Astrocyte of the spinal cord (primary cell): ENCODE measurements at regions not wholly inside any gene's neighbourhood (a gene's known extent, or its start where the extent isn't known, plus 50 kb on each side); places are given as distances from the start of the nearest gene placed in this dataset.

ENCODE experiments used
- DNase-seq: peaks from one replicate; pipeline ENCODE4 v3.0.0; 2011; ENCODE audit warnings: low read depth, low spot score
- H3K4me3 ChIP-seq: 2 replicates; pipeline ENCODE4 v1.5.1; 2011; ENCODE audit warnings: low read depth, mild to moderate bottlenecking, low read length, moderate library complexity
- in situ Hi-C: cut with HindIII; loops from 2 replicates; pipeline ENCODE4 v1.10.0; 2017; ENCODE audit warnings: low sequenced_read_pairs
- TF ChIP-seq, protein P1 (sequence below): IDR thresholded peaks from 2 replicates; pipeline ENCODE4 v1.5.1; 2012; ENCODE audit warnings: low read depth, mild to moderate bottlenecking, low read length, inconsistent platforms

DNA sequence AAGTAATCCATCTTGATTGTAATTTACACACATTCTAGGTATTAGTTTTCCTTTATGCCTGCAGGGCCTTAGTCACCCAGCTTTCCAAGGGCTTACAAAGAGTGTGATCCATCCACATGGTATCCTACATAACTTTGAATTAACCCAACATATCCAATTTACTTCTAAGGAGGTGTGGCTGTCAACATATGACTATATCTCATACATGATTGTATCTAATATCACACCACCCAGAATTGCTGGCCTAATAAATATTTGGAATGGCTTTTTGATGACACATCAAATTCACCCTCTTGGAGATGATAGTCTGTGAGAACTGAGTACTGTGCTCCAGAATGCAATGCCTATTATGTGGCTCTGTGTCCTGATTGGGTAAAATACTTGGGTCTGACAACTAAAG is 363.3 kb upstream of the GRIN3A start:
- no peak overlapping the region for H3K4me3 ChIP-seq
- TF ChIP-seq, protein P1, sequence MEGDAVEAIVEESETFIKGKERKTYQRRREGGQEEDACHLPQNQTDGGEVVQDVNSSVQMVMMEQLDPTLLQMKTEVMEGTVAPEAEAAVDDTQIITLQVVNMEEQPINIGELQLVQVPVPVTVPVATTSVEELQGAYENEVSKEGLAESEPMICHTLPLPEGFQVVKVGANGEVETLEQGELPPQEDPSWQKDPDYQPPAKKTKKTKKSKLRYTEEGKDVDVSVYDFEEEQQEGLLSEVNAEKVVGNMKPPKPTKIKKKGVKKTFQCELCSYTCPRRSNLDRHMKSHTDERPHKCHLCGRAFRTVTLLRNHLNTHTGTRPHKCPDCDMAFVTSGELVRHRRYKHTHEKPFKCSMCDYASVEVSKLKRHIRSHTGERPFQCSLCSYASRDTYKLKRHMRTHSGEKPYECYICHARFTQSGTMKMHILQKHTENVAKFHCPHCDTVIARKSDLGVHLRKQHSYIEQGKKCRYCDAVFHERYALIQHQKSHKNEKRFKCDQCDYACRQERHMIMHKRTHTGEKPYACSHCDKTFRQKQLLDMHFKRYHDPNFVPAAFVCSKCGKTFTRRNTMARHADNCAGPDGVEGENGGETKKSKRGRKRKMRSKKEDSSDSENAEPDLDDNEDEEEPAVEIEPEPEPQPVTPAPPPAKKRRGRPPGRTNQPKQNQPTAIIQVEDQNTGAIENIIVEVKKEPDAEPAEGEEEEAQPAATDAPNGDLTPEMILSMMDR: no peak
- in situ Hi-C loops: no loop called here

DNA sequence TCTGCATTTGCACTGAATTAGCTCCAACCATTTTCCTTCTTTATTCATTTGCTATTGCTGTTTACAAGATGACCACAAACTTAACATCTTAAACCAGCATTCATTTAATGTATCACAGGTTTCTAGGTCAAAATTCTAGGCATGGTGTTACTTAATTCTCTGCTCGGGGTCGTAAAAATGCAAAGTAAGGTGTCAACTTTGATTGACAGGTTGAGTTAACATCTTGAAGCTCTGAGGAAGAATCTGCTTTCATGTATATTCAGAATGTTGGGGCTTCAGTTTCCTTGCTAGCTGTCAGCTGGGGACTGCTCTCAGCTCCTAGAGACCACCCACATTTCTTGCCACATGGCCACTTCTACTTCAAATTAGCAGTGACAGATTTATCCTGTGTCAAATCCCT is 348.7 kb upstream of the GRIN3A start:
- DNase-seq: no peak
- TF ChIP-seq, protein P1: no peak
- H3K4me3 ChIP-seq: no peak overlapping the region
- in situ Hi-C loops: no loop called here

More for the DNA sequence above, 363.3 kb upstream of the GRIN3A start:
- peak; percentile 2 for DNase-seq

- in situ Hi-C loops: no loop called here
- TF ChIP-seq, protein P1: no peak
- H3K4me3 ChIP-seq: no peak overlapping the region
- DNase-seq: no peak
These were observed 347.1 kb upstream of the GRIN3A start for GRCh38 chr9:102085548-102085947.

GRCh38 chr9:102072059-102072764 is 333.8 kb upstream of the GRIN3A start:
- no peak for DNase-seq
- no peak overlapping the region for H3K4me3 ChIP-seq
- TF ChIP-seq, protein P1: no peak
- in situ Hi-C loops: no loop called here

DNA sequence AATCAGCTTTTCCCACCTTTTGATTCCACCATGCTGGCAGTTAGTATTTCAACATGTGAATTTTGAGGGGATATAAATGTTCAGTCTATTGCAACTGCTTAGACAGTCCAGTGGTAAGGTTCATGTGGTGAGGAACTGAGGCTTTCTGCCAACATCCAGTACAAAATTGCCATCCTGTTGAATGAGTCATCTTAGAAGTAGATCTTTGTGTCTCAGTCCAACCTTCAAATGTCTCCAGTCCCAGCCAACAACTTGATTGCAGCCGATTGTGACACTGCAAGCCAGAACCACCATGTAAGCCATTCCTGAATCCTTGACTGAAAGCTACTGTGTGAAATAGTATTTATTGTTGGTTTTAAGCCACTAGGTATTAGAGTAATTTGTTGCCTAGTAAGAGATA is 331.5 kb upstream of the GRIN3A start:
- H3K4me3 ChIP-seq: no peak overlapping the region
- in situ Hi-C loops: no loop called here
- TF ChIP-seq, protein P1: no peak
- peak; percentile 29 for DNase-seq

GRCh38 chr9:102054811-102055210 is 316.4 kb upstream of the GRIN3A start:
- H3K4me3 ChIP-seq: no peak overlapping the region
- TF ChIP-seq, protein P1: no peak
- no peak for DNase-seq
- in situ Hi-C loops: no loop called here
